ENCODE measurements at regions not wholly inside any gene's neighbourhood (a gene's known extent, or its start where the extent isn't known, plus 50 kb on each side); places are given as distances from the start of the nearest gene placed in this dataset.

DNA sequence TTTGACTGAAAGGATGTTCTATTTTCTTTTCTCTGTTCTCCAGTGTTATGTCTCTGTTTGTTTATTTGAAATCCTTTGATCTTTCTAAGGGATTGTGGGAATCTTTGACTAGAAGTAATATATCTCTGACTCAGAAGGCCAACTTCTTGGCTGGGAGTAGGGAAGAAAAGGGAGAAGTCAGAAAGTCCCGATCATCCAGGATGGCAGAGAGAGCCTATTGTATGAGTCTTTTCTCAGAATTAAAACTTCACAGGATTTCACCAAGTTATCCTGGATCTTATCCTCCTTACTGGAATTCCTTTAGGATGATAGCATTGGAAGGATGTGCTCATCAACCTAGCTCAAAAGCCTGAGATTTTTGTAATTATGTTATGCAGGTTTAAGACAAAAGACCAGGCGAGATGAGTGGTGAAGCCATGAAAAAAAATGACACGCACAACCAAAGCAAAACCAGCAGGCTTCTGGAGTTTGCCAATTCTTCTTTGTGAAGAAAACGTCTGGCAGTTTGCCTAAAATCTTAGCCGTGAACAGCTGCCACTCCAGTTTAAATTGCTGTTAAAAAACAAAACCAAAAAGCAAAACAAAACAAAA, 383.6 kb upstream of the SMIM21 start:
- TF ChIP-seq TARDBP (IDR thresholded peaks at IDR 0.05) (no peak), ZNF384 (IDR thresholded peaks at IDR 0.05) (no peak), FOXA1 (IDR thresholded peaks at IDR 0.05) (no peak), BHLHE40 (IDR thresholded peaks at IDR 0.05; ENCODE audit: borderline replicate concordance) (no peak), SUZ12 (IDR thresholded peaks at IDR 0.05) (no peak), SP1 (IDR thresholded peaks at IDR 0.05) (no peak)
